CD14-positive monocyte (primary cell): ENCODE measurements at regions not wholly inside any gene's neighbourhood (a gene's known extent, or its start where the extent isn't known, plus 50 kb on each side); places are given as distances from the start of the nearest gene placed in this dataset.

Experiments used
- DNase-seq, 3 donors: peaks; one replicate each; pipeline ENCODE4 v3.0.0-alpha.2; 2011 to 2022
- H2AFZ ChIP-seq: 2 replicates; pipeline ENCODE4 v1.6.0; 2012; ENCODE audit warnings: mild to moderate bottlenecking, low read depth, low read length, inconsistent platforms; ENCODE audit not compliant: insufficient read depth, poor library complexity, severe bottlenecking
- H3K27ac ChIP-seq, 2 donors: 1 replicate in 1 of 2; 2 replicates in 1 of 2; pipeline ENCODE4 v1.5.1; 2012 to 2013; ENCODE audit warnings: low read length in 2 of 2, control low read depth in 1 of 2, inconsistent platforms in 1 of 2, low read depth in 1 of 2, mild to moderate bottlenecking in 1 of 2
- H3K27me3 ChIP-seq, 2 donors: one replicate each; pipeline versions ENCODE4 v1.6.0 to v1.6.1; 2011 to 2013; ENCODE audit warnings: low read length in 2 of 2; ENCODE audit not compliant: control insufficient read depth in 2 of 2, insufficient read depth in 2 of 2
- H3K36me3 ChIP-seq, 2 donors: replicated peaks in 1 of 2; 1 replicate in 1 of 2; 2 replicates in 1 of 2; pipeline versions ENCODE4 v1.5.1 to v1.6.1; 2012 to 2013; ENCODE audit warnings: low read length in 2 of 2, control low read depth in 1 of 2, inconsistent platforms in 1 of 2, mild to moderate bottlenecking in 1 of 2; ENCODE audit not compliant: insufficient read depth in 2 of 2, control insufficient read depth in 1 of 2
- H3K4me1 ChIP-seq, 2 donors: 1 replicate in 1 of 2; 2 replicates in 1 of 2; pipeline versions ENCODE4 v1.5.1 to v1.6.1; 2012 to 2013; ENCODE audit warnings: low read length in 2 of 2, control low read depth in 1 of 2, inconsistent platforms in 1 of 2, mild to moderate bottlenecking in 1 of 2, moderate library complexity in 1 of 2; ENCODE audit not compliant: insufficient read depth in 2 of 2, control insufficient read depth in 1 of 2
- H3K4me2 ChIP-seq: replicated peaks from 2 replicates; pipeline ENCODE3; 2012; ENCODE audit warnings: low read length, moderate library complexity, mild to moderate bottlenecking; ENCODE audit not compliant: poor library complexity, severe bottlenecking; ENCODE audit errors: extremely low read depth
- H3K4me3 ChIP-seq, 3 experiments: fragments of 200-600 bp in 1 of 3; sonication (generic) in 1 of 3; replicated peaks in 1 of 3; 1 replicate in 2 of 3; 2 replicates in 1 of 3; pipeline ENCODE4 v1.5.1; 2011 to 2013; ENCODE audit warnings: low read length in 3 of 3, mild to moderate bottlenecking in 3 of 3, control low read depth in 2 of 3, low read depth in 2 of 3, inconsistent platforms in 1 of 3, moderate library complexity in 1 of 3
- H3K79me2 ChIP-seq: 2 replicates; pipeline ENCODE4 v1.6.0; 2012; ENCODE audit warnings: mild to moderate bottlenecking, control low read depth, inconsistent platforms, low read length, moderate library complexity; ENCODE audit not compliant: insufficient read depth
- H3K9ac ChIP-seq: 2 replicates; pipeline ENCODE4 v1.6.0; 2017; ENCODE audit warnings: low read length, mild to moderate bottlenecking; ENCODE audit not compliant: insufficient read depth, poor library complexity, severe bottlenecking
- H3K9me3 ChIP-seq, 2 donors: replicated peaks in 1 of 2; 1 replicate in 1 of 2; 2 replicates in 1 of 2; pipeline versions ENCODE4 v1.5.1 to v1.6.1; 2012 to 2013; ENCODE audit warnings: low read length in 2 of 2, control low read depth in 1 of 2; ENCODE audit not compliant: control insufficient read depth in 1 of 2, insufficient read depth in 1 of 2
- H4K20me1 ChIP-seq: 2 replicates; pipeline ENCODE4 v1.6.0; 2012; ENCODE audit warnings: mild to moderate bottlenecking, low read length, control low read depth, moderate library complexity; ENCODE audit not compliant: insufficient read depth
- H3K27ac Mint-ChIP-seq, 7 donors: one replicate each; pipeline ENCODE4 v1.8.0; 2020; ENCODE audit warnings: mild to moderate bottlenecking in 7 of 7, mixed read lengths in 7 of 7, moderate library complexity in 6 of 7, inconsistent platforms in 2 of 7
- H3K27me3 Mint-ChIP-seq, 3 donors: one replicate each; pipeline ENCODE4 v1.8.0; 2021 to 2022; ENCODE audit warnings: low read depth in 3 of 3, mild to moderate bottlenecking in 3 of 3, mixed read lengths in 3 of 3, moderate library complexity in 3 of 3, inconsistent platforms in 1 of 3
- H3K36me3 Mint-ChIP-seq, 2 donors: one replicate each; pipeline ENCODE4 v1.8.0; 2020; ENCODE audit warnings: mixed read lengths in 2 of 2, inconsistent platforms in 1 of 2, mild to moderate bottlenecking in 1 of 2
- H3K4me1 Mint-ChIP-seq: one replicate; pipeline ENCODE4 v1.8.0; 2020; ENCODE audit warnings: mild to moderate bottlenecking, mixed read lengths
- H3K4me3 Mint-ChIP-seq, 2 donors: one replicate each; pipeline ENCODE4 v1.8.0; 2020; ENCODE audit warnings: mild to moderate bottlenecking in 2 of 2, mixed read lengths in 2 of 2, moderate library complexity in 1 of 2
- H3K9me3 Mint-ChIP-seq, 7 donors: one replicate each; pipeline ENCODE4 v1.8.0; 2020 to 2022; ENCODE audit warnings: mixed read lengths in 7 of 7, mild to moderate bottlenecking in 6 of 7, moderate library complexity in 6 of 7, inconsistent platforms in 2 of 7
- CTCF ChIP-seq: fragments of 200-600 bp; IDR thresholded peaks from one replicate; pipeline ENCODE4 v1.8.0; 2022; ENCODE audit warnings: antibody characterized with exemption, mild to moderate bottlenecking
- WGBS: methylation state at CpG from one replicate; pipeline ENCODE4 v1.1.5; 2013; ENCODE audit warnings: missing lambda C conversion rate; ENCODE audit not compliant: insufficient coverage; 5-methylcytosine and 5-hydroxymethylcytosine counted together
- intact Hi-C, 2 donors: fragments of 100-400 bp; cut with micrococcal nuclease; formaldehyde crosslinking; loops; one replicate each; pipeline versions ENCODE4 v1.15.0 to v1.15.1; 2023

GRCh38 chr16:55214412-55214811 lies 109.6 kb upstream of the IRX6 start:
- Mint-ChIP-seq H3K27ac (no peak overlapping the region), H3K9me3 (peaks cover 0 to 3% (median 1%) of the 10 kb centered on the region in 7 donors), H3K27me3 (peaks cover 0 to 3% (median 3%) of the 10 kb centered on the region in 3 donors), H3K4me3 (no peak overlapping the region), H3K36me3 (no peaks in the 10 kb centered on the region), H3K4me1 (no peaks in the 10 kb centered on the region)
- Histone ChIP-seq H3K27me3 (no peaks in the 10 kb centered on the region), H3K79me2 (no peaks in the 10 kb centered on the region), H3K27ac (no peak overlapping the region), H3K4me2 (no peak overlapping the region), H3K36me3 (no peaks in the 10 kb centered on the region), H3K4me3 (no peak overlapping the region), H4K20me1 (no peaks in the 10 kb centered on the region), H2AFZ (no peak overlapping the region), H3K9me3 (no peaks in the 10 kb centered on the region), H3K9ac (no peak overlapping the region), H3K4me1 (no peaks in the 10 kb centered on the region)
- 78% methylated on average over 1 of the region's 2 CpGs for WGBS
- no peak for DNase-seq
- intact Hi-C loops, result no loop called here
- TF ChIP-seq CTCF, result no peak

- peaks cover 0 to 3% (median 1%) of the 10 kb centered on the region in 7 donors for H3K9me3 Mint-ChIP-seq
- Histone ChIP-seq H3K36me3 (no peaks in the 10 kb centered on the region), H3K9me3 (no peaks in the 10 kb centered on the region), H3K4me2 (no peak overlapping the region), H3K4me3 (no peak overlapping the region), H3K27ac (no peak overlapping the region), H3K9ac (no peak overlapping the region), H2AFZ (no peak overlapping the region), H3K4me1 (no peaks in the 10 kb centered on the region), H4K20me1 (no peaks in the 10 kb centered on the region), H3K27me3 (no peaks in the 10 kb centered on the region), H3K79me2 (no peaks in the 10 kb centered on the region)
- H3K4me3 Mint-ChIP-seq, result no peak overlapping the region
- no peak overlapping the region for H3K27ac Mint-ChIP-seq
- intact Hi-C loops, result no loop called here
- H3K36me3 Mint-ChIP-seq, result no peaks in the 10 kb centered on the region
- no peaks in the 10 kb centered on the region for H3K4me1 Mint-ChIP-seq
- peaks cover 0 to 3% (median 3%) of the 10 kb centered on the region in 3 donors for H3K27me3 Mint-ChIP-seq
- WGBS, result 72% methylated on average over 4 of the region's 5 CpGs
- no peak for TF ChIP-seq CTCF
- no peak for DNase-seq
Measured at GRCh38 chr16:55214974-55215494, 109.0 kb upstream of the IRX6 start.
